Effector memory CD4-positive, alpha-beta T cell (primary cell): ENCODE measurements at regions not wholly inside any gene's neighbourhood (a gene's known extent, or its start where the extent isn't known, plus 50 kb on each side); places are given as distances from the start of the nearest gene placed in this dataset.
A peak's percentile ranks its signal among the peaks of the same experiment; 100 is the strongest.

Experiments used
- DNase-seq, 3 donors: peaks; one replicate each; pipeline ENCODE4 v3.0.0-alpha.2; 2020
- H3K27ac ChIP-seq: 2 replicates; pipeline ENCODE4 v1.7.0; 2013; ENCODE audit warnings: mild to moderate bottlenecking, low read length, moderate library complexity; ENCODE audit not compliant: insufficient read depth, poor library complexity, severe bottlenecking
- H3K27me3 ChIP-seq: replicated peaks from 2 replicates; pipeline ENCODE4 v1.7.0; 2013; ENCODE audit warnings: mild to moderate bottlenecking, low read length; ENCODE audit not compliant: insufficient read depth, control insufficient read depth, poor library complexity, severe bottlenecking
- H3K36me3 ChIP-seq: 2 replicates; pipeline ENCODE4 v1.7.0; 2013; ENCODE audit warnings: mild to moderate bottlenecking, low read length, moderate library complexity; ENCODE audit not compliant: control insufficient read depth, insufficient read depth
- H3K4me1 ChIP-seq: 2 replicates; pipeline ENCODE4 v1.7.0; 2013; ENCODE audit warnings: low read length, mild to moderate bottlenecking; ENCODE audit not compliant: control insufficient read depth, insufficient read depth, poor library complexity, severe bottlenecking
- H3K4me3 ChIP-seq: 2 replicates; pipeline ENCODE4 v1.7.0; 2013; ENCODE audit warnings: low read length, low read depth, mild to moderate bottlenecking; ENCODE audit not compliant: insufficient read depth, poor library complexity, severe bottlenecking
- H3K9me3 ChIP-seq: 2 replicates; pipeline ENCODE4 v1.7.0; 2013; ENCODE audit warnings: mild to moderate bottlenecking, low read length, moderate library complexity; ENCODE audit not compliant: control insufficient read depth

DNA sequence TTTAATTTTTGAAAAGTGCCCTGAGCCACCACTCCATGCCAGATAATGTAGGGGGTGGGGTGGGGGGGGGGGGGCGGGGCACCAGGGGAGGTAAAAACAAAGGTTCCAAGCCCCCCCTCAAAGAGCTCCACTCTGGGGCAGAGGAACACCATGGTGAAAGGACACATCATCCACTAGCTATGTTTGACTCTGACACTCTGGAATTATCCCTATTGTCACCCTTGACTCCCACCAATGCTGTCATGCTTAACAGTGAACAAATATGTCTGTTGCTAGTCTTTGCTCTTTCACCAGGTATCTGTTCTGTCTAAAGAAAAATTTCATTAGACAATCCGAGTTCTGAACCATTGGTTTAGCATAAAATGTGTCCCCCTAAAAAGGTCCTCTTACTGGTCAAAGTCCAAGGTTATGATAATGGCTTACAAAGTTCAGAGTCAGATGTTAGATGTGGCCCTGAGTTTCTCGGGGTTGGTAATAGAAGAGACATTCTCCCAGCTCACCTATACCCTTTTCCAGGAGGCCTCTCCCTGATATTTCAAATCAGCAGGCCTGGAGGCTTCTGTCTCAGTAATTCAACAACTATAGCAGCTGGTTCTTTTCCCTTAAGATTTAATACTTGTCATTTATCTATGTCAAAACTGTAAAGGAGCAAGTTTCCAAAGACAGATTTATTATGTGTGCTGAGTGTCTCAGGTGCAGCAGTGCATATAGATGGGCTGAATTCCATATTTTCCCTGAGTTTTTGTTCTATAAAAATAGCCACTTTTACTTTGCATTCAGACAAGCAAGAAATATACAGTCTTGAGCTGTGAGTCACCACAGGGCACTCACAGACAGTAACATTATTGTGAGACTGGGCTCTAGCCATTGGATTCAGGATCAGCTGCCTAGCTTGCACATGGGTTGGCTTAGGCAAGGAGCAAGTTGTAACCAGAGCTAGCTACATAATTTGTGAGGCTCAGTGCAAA lies 174.1 kb downstream of the CSNK2A3 start:
- H3K36me3 ChIP-seq, result no peaks in the 10 kb centered on the region
- DNase-seq, result no peak
- no peaks in the 10 kb centered on the region for H3K4me1 ChIP-seq
- H3K9me3 ChIP-seq, result no peaks in the 10 kb centered on the region
- H3K27ac ChIP-seq, result no peak overlapping the region
- H3K4me3 ChIP-seq, result no peak overlapping the region
- H3K27me3 ChIP-seq, result no peaks in the 10 kb centered on the region

DNA sequence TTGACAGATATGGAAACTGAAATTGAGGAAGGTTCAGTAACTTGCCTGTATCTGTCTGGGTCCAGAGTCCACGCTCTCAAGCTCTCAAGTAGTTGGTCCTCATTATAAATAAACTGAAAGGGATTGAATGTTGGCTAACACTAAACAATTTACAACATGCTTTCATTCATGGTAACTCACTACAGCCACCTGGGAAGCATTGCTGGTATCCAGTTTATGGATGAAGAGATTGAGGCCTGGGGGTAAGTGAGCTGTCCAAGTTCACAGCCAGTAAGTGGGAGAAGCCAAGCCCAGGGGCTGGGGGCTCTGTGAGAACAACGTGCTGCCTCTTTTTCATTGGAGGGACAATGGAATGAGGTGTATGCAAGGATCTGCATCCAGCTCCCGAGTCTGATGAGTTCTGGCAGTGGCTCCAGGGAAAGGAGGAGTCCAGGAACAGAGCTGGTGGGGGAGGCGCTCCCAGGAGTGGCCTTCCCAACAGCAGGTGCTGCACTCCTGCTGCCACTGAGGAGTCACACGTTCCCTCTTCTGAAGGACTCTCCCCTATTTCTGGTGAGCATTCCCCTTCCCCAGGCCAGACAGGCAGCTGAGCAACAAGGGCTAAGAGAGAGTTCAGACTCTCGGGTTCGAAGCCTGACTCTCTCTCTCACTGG lies 175.8 kb downstream of the CSNK2A3 start:
- Histone ChIP-seq H3K27ac (no peak overlapping the region), H3K4me3 (no peak overlapping the region), H3K9me3 (no peaks in the 10 kb centered on the region), H3K4me1 (no peaks in the 10 kb centered on the region), H3K36me3 (no peaks in the 10 kb centered on the region), H3K27me3 (no peaks in the 10 kb centered on the region)
- DNase-seq, result no peak

DNA sequence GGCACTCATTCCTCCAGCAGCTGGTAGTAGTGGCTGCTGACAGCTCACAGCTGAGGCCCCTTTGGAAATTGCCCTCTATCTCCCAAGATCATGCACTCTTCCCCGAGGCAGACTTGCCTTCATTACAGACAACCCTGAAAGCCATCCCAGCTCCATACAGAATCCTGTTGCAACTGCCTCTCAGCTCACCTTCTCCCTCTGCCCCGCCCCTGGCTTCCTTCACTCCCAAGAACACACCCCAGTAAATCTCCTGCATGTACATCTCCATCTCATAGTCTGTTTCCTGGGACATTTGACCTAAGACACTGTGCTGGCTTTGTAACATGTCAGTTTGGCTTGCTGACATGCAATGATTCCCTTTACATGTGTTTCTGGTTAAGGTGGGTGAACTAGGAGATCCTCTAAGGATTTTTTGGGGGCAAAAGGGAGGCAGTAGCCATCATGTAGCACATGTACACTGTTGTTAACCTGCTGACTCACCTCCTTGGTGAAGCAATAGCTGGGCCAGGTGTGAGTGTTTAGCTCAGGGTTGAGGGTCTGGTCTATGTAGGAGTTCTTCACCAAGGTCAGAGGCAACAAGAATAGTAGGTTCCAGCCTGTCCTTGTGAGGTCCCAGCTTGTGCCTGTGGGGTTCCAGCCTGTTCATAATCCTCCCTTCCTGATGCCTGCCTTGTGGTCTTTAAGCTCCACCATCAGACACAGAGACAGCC lies 179.6 kb downstream of the CSNK2A3 start:
- H3K4me3 ChIP-seq, result no peak overlapping the region
- no peaks in the 10 kb centered on the region for H3K27me3 ChIP-seq
- DNase-seq, result no peak
- no peaks in the 10 kb centered on the region for H3K9me3 ChIP-seq
- no peaks in the 10 kb centered on the region for H3K36me3 ChIP-seq
- H3K27ac ChIP-seq, result no peak overlapping the region
- H3K4me1 ChIP-seq, result no peaks in the 10 kb centered on the region

DNA sequence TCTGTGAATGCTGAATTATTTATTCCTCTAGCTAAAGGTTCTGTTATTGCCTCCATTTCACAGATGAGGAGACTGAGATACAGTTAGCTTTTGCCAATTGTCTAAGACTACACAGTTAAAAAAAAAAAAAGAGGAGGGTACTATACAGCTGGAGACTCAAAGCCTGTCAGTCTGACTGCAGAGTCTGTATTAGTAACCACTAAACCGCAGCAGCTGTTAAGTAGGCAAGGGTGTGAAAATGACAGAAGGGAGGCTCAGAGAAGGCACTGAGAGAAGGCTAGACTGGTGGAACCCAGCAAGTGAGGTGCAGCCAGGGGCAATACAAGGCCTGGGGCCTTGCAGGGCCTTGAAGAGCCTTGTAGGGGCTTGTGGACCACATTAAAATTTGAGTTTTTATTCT lies 181.2 kb downstream of the CSNK2A3 start:
- no peak overlapping the region for H3K27ac ChIP-seq
- no peaks in the 10 kb centered on the region for H3K9me3 ChIP-seq
- no peaks in the 10 kb centered on the region for H3K36me3 ChIP-seq
- no peak overlapping the region for H3K4me3 ChIP-seq
- DNase-seq, result peak; percentile 34 to 37 (median 36)
- H3K4me1 ChIP-seq, result no peaks in the 10 kb centered on the region
- no peaks in the 10 kb centered on the region for H3K27me3 ChIP-seq

DNA sequence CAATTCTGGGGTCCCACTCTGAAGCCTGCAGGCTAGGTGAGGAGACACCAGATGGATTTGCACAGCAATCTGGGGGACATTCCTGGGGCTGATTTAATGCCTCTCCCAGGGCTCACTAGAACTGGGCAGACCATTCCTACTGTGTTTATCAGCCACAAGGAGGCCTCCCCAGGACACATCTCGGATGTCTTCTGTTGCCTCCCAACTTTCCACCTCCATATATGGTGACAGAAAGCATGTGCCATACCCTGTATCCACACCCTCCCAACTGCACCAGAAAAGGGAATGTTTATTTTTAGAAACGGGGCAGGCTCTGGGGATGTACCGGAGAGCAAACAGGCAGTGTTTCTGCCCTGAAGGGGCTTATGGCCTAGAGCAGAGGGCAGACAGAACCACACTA lies 181.8 kb downstream of the CSNK2A3 start:
- Histone ChIP-seq H3K4me3 (no peak overlapping the region), H3K27me3 (no peaks in the 10 kb centered on the region), H3K9me3 (no peaks in the 10 kb centered on the region), H3K4me1 (no peaks in the 10 kb centered on the region), H3K36me3 (no peaks in the 10 kb centered on the region), H3K27ac (no peak overlapping the region)
- no peak for DNase-seq

DNA sequence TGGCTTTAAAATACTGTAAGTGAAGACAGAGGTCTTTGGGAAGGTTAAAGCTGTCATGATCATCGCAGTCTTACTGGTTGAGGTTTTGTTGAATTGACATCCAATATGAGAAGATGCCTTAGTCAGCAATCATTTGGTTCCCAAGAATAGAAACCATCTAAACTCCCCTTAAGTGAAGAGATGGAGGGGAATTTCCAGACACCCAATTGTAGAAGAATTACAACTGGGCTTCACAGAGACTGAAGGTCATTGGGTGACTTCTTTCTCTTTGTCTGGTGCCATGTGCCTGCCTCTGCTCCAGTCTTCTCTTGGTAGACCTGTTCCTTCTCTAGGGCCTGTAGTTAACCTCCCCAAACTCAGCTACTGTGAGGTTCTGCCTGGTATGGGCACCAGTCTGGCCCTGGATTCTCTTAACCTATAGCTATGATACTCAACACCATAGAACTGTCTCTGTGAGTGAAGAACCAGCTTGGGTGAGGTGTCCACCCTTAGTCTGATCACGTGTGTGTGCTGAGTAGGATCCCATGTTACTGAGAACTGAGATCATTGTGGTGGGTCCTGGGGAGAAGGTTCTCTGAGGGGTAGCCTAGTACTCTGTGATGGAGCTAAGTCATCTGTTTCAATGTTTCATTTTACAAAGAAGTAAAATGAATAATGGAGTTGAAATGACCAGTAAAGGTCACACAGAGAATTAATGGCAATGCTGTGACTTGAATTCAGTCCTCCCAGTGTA lies 182.5 kb downstream of the CSNK2A3 start:
- H3K36me3 ChIP-seq, result no peaks in the 10 kb centered on the region
- no peaks in the 10 kb centered on the region for H3K27me3 ChIP-seq
- no peak for DNase-seq
- H3K4me3 ChIP-seq, result no peak overlapping the region
- H3K9me3 ChIP-seq, result no peaks in the 10 kb centered on the region
- no peak overlapping the region for H3K27ac ChIP-seq
- no peaks in the 10 kb centered on the region for H3K4me1 ChIP-seq

DNA sequence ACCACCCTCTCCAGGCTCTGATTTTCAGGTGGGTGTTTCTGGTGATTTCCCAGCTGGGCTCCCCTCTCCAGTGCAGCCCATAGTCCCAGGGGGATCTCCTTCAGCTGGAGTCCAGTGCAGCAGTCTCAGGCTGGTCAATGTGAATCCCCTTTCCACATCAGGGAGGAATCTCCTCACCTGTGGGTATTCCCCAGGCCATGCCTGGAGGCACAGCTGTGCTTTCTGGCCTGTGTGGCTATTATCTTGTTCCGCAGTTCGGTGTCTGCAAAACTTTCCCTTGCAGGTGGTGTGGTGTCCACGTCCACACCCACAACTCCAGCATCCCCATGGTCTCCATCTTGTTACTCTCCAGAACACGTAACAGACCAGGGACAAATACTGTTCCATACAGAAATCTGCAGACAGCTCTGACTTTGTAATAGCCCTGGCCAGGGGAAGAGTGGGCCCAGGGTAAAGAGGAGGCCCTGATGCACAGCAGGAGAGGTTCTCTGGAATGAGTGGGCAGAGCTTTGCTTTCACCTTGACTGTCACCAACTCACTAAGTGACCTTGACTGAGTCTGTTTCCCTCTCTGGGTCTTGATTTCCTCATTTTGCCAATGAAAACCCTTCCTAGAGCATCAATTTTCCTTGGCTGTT lies 183.2 kb downstream of the CSNK2A3 start:
- Histone ChIP-seq H3K9me3 (no peaks in the 10 kb centered on the region), H3K27ac (no peak overlapping the region), H3K36me3 (no peaks in the 10 kb centered on the region), H3K4me1 (no peaks in the 10 kb centered on the region), H3K27me3 (no peaks in the 10 kb centered on the region), H3K4me3 (no peak overlapping the region)
- no peak for DNase-seq

DNA sequence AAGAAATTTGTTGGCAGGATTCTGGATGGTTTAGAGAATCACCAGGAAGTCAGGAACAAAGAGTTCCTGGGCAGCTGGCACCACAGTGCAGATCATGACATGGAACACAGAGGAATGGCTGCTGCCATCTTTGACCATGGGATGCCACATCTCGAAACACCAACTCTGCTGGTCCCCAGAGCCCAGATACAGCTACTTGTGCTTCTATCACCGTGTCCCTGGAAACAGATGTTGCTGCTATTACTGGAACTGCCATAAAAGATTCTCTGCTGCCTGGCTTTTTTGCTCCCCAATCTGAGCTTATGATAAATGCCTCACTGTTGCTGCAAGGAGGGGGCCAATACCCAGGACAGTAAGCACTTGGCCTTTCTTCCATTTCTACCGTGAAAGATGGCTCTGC lies 185.2 kb downstream of the CSNK2A3 start:
- Histone ChIP-seq H3K4me3 (no peak overlapping the region), H3K9me3 (no peaks in the 10 kb centered on the region), H3K27ac (no peak overlapping the region), H3K36me3 (no peaks in the 10 kb centered on the region), H3K4me1 (no peaks in the 10 kb centered on the region), H3K27me3 (no peaks in the 10 kb centered on the region)
- no peak for DNase-seq

DNA sequence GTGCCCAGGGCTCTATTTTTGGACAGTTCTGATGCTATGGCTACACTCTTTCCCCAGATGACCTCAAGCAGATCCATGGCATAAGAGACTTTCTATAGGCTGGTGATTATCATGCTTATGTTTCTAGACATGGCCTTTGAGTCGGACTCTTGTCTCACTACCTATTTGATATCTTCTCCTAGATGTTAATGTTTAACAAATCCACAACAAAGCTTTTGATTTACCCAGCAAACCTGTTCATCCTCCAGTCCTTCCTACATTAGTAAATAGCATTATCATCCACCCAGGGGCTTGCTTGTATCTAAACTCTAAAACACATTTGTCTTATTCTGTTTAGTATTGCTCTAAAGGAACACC lies 188.7 kb downstream of the CSNK2A3 start:
- no peak overlapping the region for H3K27ac ChIP-seq
- no peaks in the 10 kb centered on the region for H3K9me3 ChIP-seq
- H3K27me3 ChIP-seq, result no peaks in the 10 kb centered on the region
- no peak overlapping the region for H3K4me3 ChIP-seq
- H3K4me1 ChIP-seq, result no peaks in the 10 kb centered on the region
- no peaks in the 10 kb centered on the region for H3K36me3 ChIP-seq
- DNase-seq, result no peak
